ENCODE measurements at regions not wholly inside any gene's neighbourhood (a gene's known extent, or its start where the extent isn't known, plus 50 kb on each side); places are given as distances from the start of the nearest gene placed in this dataset.

DNA sequence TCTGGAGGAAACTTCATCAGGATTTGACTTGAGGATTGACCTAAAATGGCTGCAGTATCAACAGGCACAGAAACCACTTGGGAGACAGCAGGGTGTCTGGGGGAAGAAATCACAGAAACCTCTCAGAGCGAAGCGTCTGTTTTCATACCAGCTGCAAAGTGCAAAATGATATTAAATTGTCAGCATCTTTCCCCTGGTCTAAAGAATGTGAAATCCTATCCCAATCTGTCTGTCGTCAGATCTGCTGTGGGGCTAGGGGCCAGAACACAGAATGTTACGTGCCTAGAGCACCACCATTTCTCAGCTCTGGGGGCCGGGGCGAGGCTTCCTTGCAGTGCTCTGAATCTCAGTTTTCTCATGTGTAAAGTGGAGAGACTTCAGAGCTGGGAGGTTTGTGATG, 54.1 kb upstream of the MYCN start:
- Histone ChIP-seq H3K79me2 (ENCODE audit: insufficient read depth, low read length) (no peaks in the 10 kb centered on the region), H3K36me3 (ENCODE audit: insufficient read depth, low read length) (no peaks in the 10 kb centered on the region), H3K4me2 (ENCODE audit: low read length) (no peak overlapping the region), H3K9ac (ENCODE audit: low read length) (no peak overlapping the region), H3K4me1 (ENCODE audit: insufficient read depth, low read length) (no peaks in the 10 kb centered on the region), H3K27me3 (ENCODE audit: insufficient read depth, low read length) (no peaks in the 10 kb centered on the region), H3K9me3 (ENCODE audit: insufficient read depth, low read depth, low read length) (no peaks in the 10 kb centered on the region), H3K4me3 (ENCODE audit: insufficient read depth, low read depth, low read length) (no peak overlapping the region), H3K27ac (ENCODE audit: low read depth, low read length) (no peak overlapping the region), H2AFZ (ENCODE audit: low read depth, low read length) (no peak overlapping the region), H4K20me1 (ENCODE audit: insufficient read depth, low read length) (no peaks in the 10 kb centered on the region)
- Mint-ChIP-seq H3K4me1 (ENCODE audit: low read depth, unreplicated experiment) (peaks cover 7% of the 10 kb centered on the region), H3K9me3 (ENCODE audit: unreplicated experiment) (no peaks in the 10 kb centered on the region), H3K27ac (ENCODE audit: unreplicated experiment) (no peak overlapping the region), H3K27me3 (ENCODE audit: low read depth, unreplicated experiment) (peaks cover 7% of the 10 kb centered on the region), H3K4me3 (ENCODE audit: unreplicated experiment) (no peak overlapping the region), H3K36me3 (ENCODE audit: low read depth, unreplicated experiment) (no peaks in the 10 kb centered on the region)
- FAIRE-seq (no peak), DNase-seq (ENCODE audit: low read depth) (no peak)
- TF ChIP-seq CTCF (IDR thresholded peaks at IDR 0.05; ENCODE audit: insufficient read depth, low read depth, low read length) (no peak), EZH2 (IDR thresholded peaks at IDR 0.05; ENCODE audit: insufficient read depth, low read length) (no peak)

- no peak for TF ChIP-seq EZH2 (IDR thresholded peaks at IDR 0.05; ENCODE audit: insufficient read depth, low read length)
- no peak for TF ChIP-seq CTCF (IDR thresholded peaks at IDR 0.05; ENCODE audit: insufficient read depth, low read depth, low read length)
- Mint-ChIP-seq H3K4me1 (ENCODE audit: low read depth, unreplicated experiment) (peaks cover 13% of the 10 kb centered on the region), H3K36me3 (ENCODE audit: low read depth, unreplicated experiment) (no peaks in the 10 kb centered on the region), H3K27ac (ENCODE audit: unreplicated experiment) (no peak overlapping the region), H3K9me3 (ENCODE audit: unreplicated experiment) (no peaks in the 10 kb centered on the region), H3K4me3 (ENCODE audit: unreplicated experiment) (no peak overlapping the region), H3K27me3 (ENCODE audit: low read depth, unreplicated experiment) (peaks cover 5% of the 10 kb centered on the region)
- Histone ChIP-seq H2AFZ (ENCODE audit: low read depth, low read length) (no peak overlapping the region), H3K4me2 (ENCODE audit: low read length) (no peak overlapping the region), H3K9ac (ENCODE audit: low read length) (no peak overlapping the region), H4K20me1 (ENCODE audit: insufficient read depth, low read length) (no peaks in the 10 kb centered on the region), H3K27me3 (ENCODE audit: insufficient read depth, low read length) (no peaks in the 10 kb centered on the region), H3K4me1 (ENCODE audit: insufficient read depth, low read length) (no peaks in the 10 kb centered on the region), H3K9me3 (ENCODE audit: insufficient read depth, low read depth, low read length) (no peaks in the 10 kb centered on the region), H3K36me3 (ENCODE audit: insufficient read depth, low read length) (no peaks in the 10 kb centered on the region), H3K79me2 (ENCODE audit: insufficient read depth, low read length) (no peaks in the 10 kb centered on the region), H3K4me3 (ENCODE audit: insufficient read depth, low read depth, low read length) (no peak overlapping the region), H3K27ac (ENCODE audit: low read depth, low read length) (no peak overlapping the region)
- no peak for DNase-seq (ENCODE audit: low read depth)
- no peak for FAIRE-seq
These were observed 50.8 kb upstream of the MYCN start for GRCh38 chr2:15889442-15890123.

- Histone ChIP-seq H3K4me2 (ENCODE audit: low read length) (no peak overlapping the region), H4K20me1 (ENCODE audit: insufficient read depth, low read length) (no peaks in the 10 kb centered on the region), H2AFZ (ENCODE audit: low read depth, low read length) (no peak overlapping the region), H3K4me3 (ENCODE audit: insufficient read depth, low read depth, low read length) (no peak overlapping the region), H3K27ac (ENCODE audit: low read depth, low read length) (no peak overlapping the region), H3K27me3 (ENCODE audit: insufficient read depth, low read length) (no peaks in the 10 kb centered on the region), H3K79me2 (ENCODE audit: insufficient read depth, low read length) (no peaks in the 10 kb centered on the region), H3K4me1 (ENCODE audit: insufficient read depth, low read length) (no peaks in the 10 kb centered on the region), H3K9me3 (ENCODE audit: insufficient read depth, low read depth, low read length) (no peaks in the 10 kb centered on the region), H3K36me3 (ENCODE audit: insufficient read depth, low read length) (no peaks in the 10 kb centered on the region), H3K9ac (ENCODE audit: low read length) (no peak overlapping the region)
- DNase-seq (ENCODE audit: low read depth): no peak
- peaks cover 13% of the 10 kb centered on the region for H3K4me1 Mint-ChIP-seq (ENCODE audit: low read depth, unreplicated experiment)
- H3K9me3 Mint-ChIP-seq (ENCODE audit: unreplicated experiment): no peaks in the 10 kb centered on the region
- no peak for FAIRE-seq
- TF ChIP-seq CTCF (IDR thresholded peaks at IDR 0.05; ENCODE audit: insufficient read depth, low read depth, low read length): no peak
- H3K27ac Mint-ChIP-seq (ENCODE audit: unreplicated experiment): no peak overlapping the region
- peaks cover 5% of the 10 kb centered on the region for H3K27me3 Mint-ChIP-seq (ENCODE audit: low read depth, unreplicated experiment)
- H3K36me3 Mint-ChIP-seq (ENCODE audit: low read depth, unreplicated experiment): no peaks in the 10 kb centered on the region
- no peak overlapping the region for H3K4me3 Mint-ChIP-seq (ENCODE audit: unreplicated experiment)
These were observed 50.1 kb upstream of the MYCN start for GRCh38 chr2:15890124-15890754.

All from astrocyte (in vitro differentiated cells and primary cell).